Body of pancreas (tissue), 4 donors: ENCODE measurements at regions not wholly inside any gene's neighbourhood (a gene's known extent, or its start where the extent isn't known, plus 50 kb on each side); places are given as distances from the start of the nearest gene placed in this dataset.
"Not testable (repeated sequence)": the region's sequence is repeated elsewhere in the genome, so short reads cannot be mapped to it uniquely, and the experiment has no call there.

ENCODE experiments used
- ATAC-seq: fragments of 150-250 bp; one replicate; pipeline ENCODE4 v1.9.1; 2016
- DNase-seq, 4 donors: peaks; one replicate each; pipeline ENCODE4 v3.0.0-alpha.2; 2019
- H3K27ac ChIP-seq, 4 donors: fragments of 200-600 bp; sonication (generic); 1 replicate in 3 of 4; 2 replicates in 1 of 4; pipeline versions ENCODE4 v1.5.1 to v1.6.1; 2016 to 2019; ENCODE audit warnings: mild to moderate bottlenecking in 1 of 4, mixed read lengths in 1 of 4, moderate library complexity in 1 of 4
- H3K27me3 ChIP-seq, 2 donors: fragments of 200-600 bp; sonication (generic); one replicate each; pipeline ENCODE4 v1.6.0; 2016; ENCODE audit warnings: mild to moderate bottlenecking in 1 of 2
- H3K36me3 ChIP-seq, 2 donors: fragments of 200-600 bp; sonication (generic); replicated peaks in 1 of 2; 2 replicates each; pipeline ENCODE4 v1.5.1; 2016; ENCODE audit warnings: low read depth in 2 of 2; ENCODE audit not compliant: insufficient read depth in 1 of 2
- H3K4me1 ChIP-seq: fragments of 200-600 bp; sonication (generic); one replicate; pipeline ENCODE4 v1.6.0; 2016
- H3K4me3 ChIP-seq, 2 donors: fragments of 200-600 bp; sonication (generic); 1 replicate in 1 of 2; 2 replicates in 1 of 2; pipeline ENCODE4 v1.5.1; 2016 to 2019
- H3K9me3 ChIP-seq, 3 donors: fragments of 200-600 bp; sonication (generic); 1 replicate in 2 of 3; 2 replicates in 1 of 3; pipeline ENCODE4 v1.5.1; 2016
- CTCF ChIP-seq, 7 experiments: fragments of 450-650 bp in 4 of 7; fragments of 200-600 bp in 3 of 7; sonication (generic) in 3 of 7; IDR thresholded peaks; one replicate each; pipeline ENCODE4 v1.5.1; 2016 to 2019; ENCODE audit warnings: antibody characterized with exemption in 7 of 7
- POLR2A ChIP-seq, 3 donors: fragments of 450-650 bp; IDR thresholded peaks; one replicate each; pipeline ENCODE4 v1.6.1; 2016; ENCODE audit warnings: antibody characterized with exemption in 3 of 3, mild to moderate bottlenecking in 2 of 3
- WGBS, 2 donors: methylation state at CpG; one replicate each; pipeline ENCODE4 v1.1.5; 2017; 5-methylcytosine and 5-hydroxymethylcytosine counted together
- intact Hi-C: fragments of 100-400 bp; cut with DNase I; formaldehyde crosslinking; loops from one replicate; pipeline ENCODE4 v1.15.1; 2023

- H3K36me3 ChIP-seq = no peaks in the 10 kb centered on the region
- H3K4me3 ChIP-seq = no peak overlapping the region
- TF ChIP-seq CTCF (IDR thresholded peaks at IDR 0.05) (no peak), POLR2A (IDR thresholded peaks at IDR 0.05) (no peak)
- 61 to 62% methylated on average over 8 of the region's 8 CpGs for WGBS, 2 donors
- no peak for ATAC-seq
- H3K27me3 ChIP-seq = no peaks in the 10 kb centered on the region
- intact Hi-C loops = no loop called here
- no peaks in the 10 kb centered on the region for H3K9me3 ChIP-seq
- no peaks in the 10 kb centered on the region for H3K4me1 ChIP-seq
- no peak overlapping the region for H3K27ac ChIP-seq
- no peak for DNase-seq
These were observed 54.7 kb upstream of the LANCL2 start for GRCh38 chr7:55310287-55311025.

- intact Hi-C loops, ATAC-seq: not testable (repeated sequence)
These were observed 53.2 kb upstream of the LANCL2 start for GRCh38 chr7:55311892-55312291.

DNA sequence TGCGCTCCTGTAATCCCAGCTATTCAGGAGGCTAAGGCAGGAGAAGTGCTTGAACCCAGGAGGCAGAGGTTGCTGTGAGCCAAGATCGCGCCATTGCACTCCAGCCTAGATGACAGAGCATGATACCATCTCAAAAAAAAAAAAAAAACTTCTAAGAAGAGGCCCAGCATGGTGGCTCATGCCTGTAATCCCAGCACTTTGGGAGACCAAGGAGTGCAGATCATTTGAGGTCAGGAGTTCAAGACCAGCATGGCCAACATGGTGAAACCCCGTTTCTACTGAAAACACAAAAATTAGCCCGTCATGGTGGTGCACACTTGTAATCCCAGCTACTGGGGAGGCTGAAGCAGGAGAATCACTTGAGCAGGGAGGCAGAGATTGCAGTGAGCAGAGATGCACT lies 51.5 kb upstream of the LANCL2 start:
- ATAC-seq, H3K36me3 ChIP-seq, H3K4me1 ChIP-seq, H3K9me3 ChIP-seq, intact Hi-C loops, H3K27me3 ChIP-seq, DNase-seq, H3K27ac ChIP-seq, H3K4me3 ChIP-seq: not testable (repeated sequence)
- 74 to 80% methylated on average over 5 of the region's 5 CpGs for WGBS, 2 donors

More at GRCh38 chr7:55311892-55312291, 53.2 kb upstream of the LANCL2 start:
- H3K36me3 ChIP-seq, H3K4me1 ChIP-seq, H3K9me3 ChIP-seq, H3K27ac ChIP-seq, H3K4me3 ChIP-seq, DNase-seq, H3K27me3 ChIP-seq: not testable (repeated sequence)
- WGBS, 2 donors = 0 to 100% methylated on average over 1 of the region's 27 CpGs

- 39 to 51% methylated on average over 7 to 8 of the region's 8 CpGs for WGBS, 2 donors
- intact Hi-C loops = no loop called here
- H3K4me3 ChIP-seq = no peak overlapping the region
- TF ChIP-seq POLR2A (IDR thresholded peaks at IDR 0.05) (no peak), CTCF (IDR thresholded peaks at IDR 0.05) (no peak)
- ATAC-seq (no peak), DNase-seq (no peak)
- no peaks in the 10 kb centered on the region for H3K4me1 ChIP-seq
- no peaks in the 10 kb centered on the region for H3K9me3 ChIP-seq
- no peaks in the 10 kb centered on the region for H3K36me3 ChIP-seq
- H3K27me3 ChIP-seq = no peaks in the 10 kb centered on the region
- H3K27ac ChIP-seq = no peak overlapping the region
These were observed 50.2 kb upstream of the LANCL2 start for GRCh38 chr7:55314967-55315366.
